Fibroblast of lung (primary cell): ENCODE measurements at regions not wholly inside any gene's neighbourhood (a gene's known extent, or its start where the extent isn't known, plus 50 kb on each side); places are given as distances from the start of the nearest gene placed in this dataset.

ENCODE experiments used
- DNase-seq, 2 donors: peaks; one replicate each; pipeline versions ENCODE4 v3.0.0 to v3.0.0-alpha.2; 2010; ENCODE audit warnings: low read depth in 2 of 2
- H2AFZ ChIP-seq: 2 replicates; pipeline ENCODE4 v1.5.1; 2012; ENCODE audit warnings: low read length, control low read depth, inconsistent platforms
- H3K27ac ChIP-seq: 2 replicates; pipeline ENCODE4 v1.5.1; 2011; ENCODE audit warnings: low read length, control low read depth; ENCODE audit not compliant: insufficient read depth
- H3K27me3 ChIP-seq: 2 replicates; pipeline ENCODE4 v1.5.1; 2011; ENCODE audit warnings: mild to moderate bottlenecking, low read length; ENCODE audit not compliant: control insufficient read depth, insufficient read depth
- H3K36me3 ChIP-seq: 2 replicates; pipeline ENCODE4 v1.5.1; 2011; ENCODE audit warnings: low read length; ENCODE audit not compliant: control insufficient read depth, insufficient read depth
- H3K4me1 ChIP-seq: 2 replicates; pipeline ENCODE4 v1.5.1; 2011; ENCODE audit warnings: low read length; ENCODE audit not compliant: control insufficient read depth, insufficient read depth; ENCODE audit errors: extremely low read depth
- H3K4me2 ChIP-seq: 2 replicates; pipeline ENCODE4 v1.5.1; 2011; ENCODE audit warnings: low read length, control low read depth; ENCODE audit not compliant: insufficient read depth; ENCODE audit errors: extremely low read depth
- H3K4me3 ChIP-seq, 4 experiments: fragments of 200-600 bp in 1 of 4; sonication (generic) in 1 of 4; replicated peaks in 1 of 4; 2 replicates each; pipeline ENCODE4 v1.5.1; 2011 to 2016; ENCODE audit warnings: low read length in 4 of 4, low read depth in 3 of 4, mild to moderate bottlenecking in 3 of 4, control low read depth in 2 of 4, inconsistent platforms in 1 of 4, mixed read lengths in 1 of 4; ENCODE audit not compliant: insufficient read depth in 1 of 4; ENCODE audit errors: control extremely low read depth in 1 of 4
- H3K79me2 ChIP-seq: 2 replicates; pipeline ENCODE4 v1.5.1; 2012; ENCODE audit warnings: mild to moderate bottlenecking, low read length, inconsistent platforms; ENCODE audit not compliant: control insufficient read depth, insufficient read depth
- H3K9ac ChIP-seq: 2 replicates; pipeline ENCODE4 v1.5.1; 2011; ENCODE audit warnings: mild to moderate bottlenecking, low read length, control low read depth; ENCODE audit not compliant: insufficient read depth
- H3K9me3 ChIP-seq: 2 replicates; pipeline ENCODE4 v1.5.1; 2012; ENCODE audit warnings: low read depth, low read length; ENCODE audit not compliant: control insufficient read depth, insufficient read depth
- H4K20me1 ChIP-seq: 2 replicates; pipeline ENCODE4 v1.5.1; 2011; ENCODE audit warnings: low read length; ENCODE audit not compliant: control insufficient read depth, insufficient read depth; ENCODE audit errors: extremely low read depth
- CTCF ChIP-seq, 2 donors: IDR thresholded peaks in 1 of 2; conservative IDR thresholded peaks in 1 of 2; 1 replicate in 1 of 2; 2 replicates in 1 of 2; pipeline ENCODE4 v1.5.1; 2011 to 2012; ENCODE audit warnings: low read length in 2 of 2, control low read depth in 1 of 2, inconsistent platforms in 1 of 2, low read depth in 1 of 2, mild to moderate bottlenecking in 1 of 2
- EZH2 ChIP-seq: IDR thresholded peaks from 2 replicates; pipeline ENCODE4 v1.5.1; 2012; ENCODE audit warnings: low read length, control low read depth, mild to moderate bottlenecking; ENCODE audit errors: missing control alignments

GRCh38 chrX:39472161-39472560 lies 625.6 kb downstream of the BCOR start:
- H3K27ac ChIP-seq, result no peak overlapping the region
- no peaks in the 10 kb centered on the region for H3K4me1 ChIP-seq
- H3K36me3 ChIP-seq, result no peaks in the 10 kb centered on the region
- H3K4me3 ChIP-seq, result no peak overlapping the region
- no peak for TF ChIP-seq CTCF (conservative IDR thresholded peaks at IDR 0.05 in 1 of 2, IDR thresholded peaks at IDR 0.05 in 1 of 2; ENCODE audit: low read depth in 1 of 2, low read length in 2 of 2)
- no peak for TF ChIP-seq EZH2
- no peak for DNase-seq
- H3K9me3 ChIP-seq, result no peaks in the 10 kb centered on the region
- H4K20me1 ChIP-seq, result no peaks in the 10 kb centered on the region
- H3K9ac ChIP-seq, result no peak overlapping the region
- no peaks in the 10 kb centered on the region for H3K79me2 ChIP-seq
- no peak overlapping the region for H2AFZ ChIP-seq
- H3K27me3 ChIP-seq, result no peaks in the 10 kb centered on the region
- no peak overlapping the region for H3K4me2 ChIP-seq

GRCh38 chrX:39473812-39474211 lies 623.9 kb downstream of the BCOR start:
- no peaks in the 10 kb centered on the region for H3K27me3 ChIP-seq
- TF ChIP-seq CTCF (conservative IDR thresholded peaks at IDR 0.05 in 1 of 2, IDR thresholded peaks at IDR 0.05 in 1 of 2; ENCODE audit: low read depth in 1 of 2, low read length in 2 of 2) (no peak), EZH2 (no peak)
- no peaks in the 10 kb centered on the region for H3K9me3 ChIP-seq
- H3K36me3 ChIP-seq, result no peaks in the 10 kb centered on the region
- no peak overlapping the region for H2AFZ ChIP-seq
- H3K79me2 ChIP-seq, result no peaks in the 10 kb centered on the region
- DNase-seq, result no peak
- no peak overlapping the region for H3K4me2 ChIP-seq
- H4K20me1 ChIP-seq, result no peaks in the 10 kb centered on the region
- no peak overlapping the region for H3K9ac ChIP-seq
- no peaks in the 10 kb centered on the region for H3K4me1 ChIP-seq
- no peak overlapping the region for H3K4me3 ChIP-seq
- H3K27ac ChIP-seq, result no peak overlapping the region

GRCh38 chrX:39475372-39475771 lies 622.4 kb downstream of the BCOR start:
- Histone ChIP-seq H3K79me2 (no peaks in the 10 kb centered on the region), H3K9ac (no peak overlapping the region), H3K4me1 (no peaks in the 10 kb centered on the region), H3K27ac (no peak overlapping the region), H3K4me2 (no peak overlapping the region), H3K27me3 (no peaks in the 10 kb centered on the region), H3K4me3 (no peak overlapping the region), H2AFZ (no peak overlapping the region), H3K9me3 (no peaks in the 10 kb centered on the region), H4K20me1 (no peaks in the 10 kb centered on the region), H3K36me3 (no peaks in the 10 kb centered on the region)
- DNase-seq, result no peak
- TF ChIP-seq CTCF (conservative IDR thresholded peaks at IDR 0.05 in 1 of 2, IDR thresholded peaks at IDR 0.05 in 1 of 2; ENCODE audit: low read depth in 1 of 2, low read length in 2 of 2) (no peak), EZH2 (no peak)
